ENCODE measurements at regions not wholly inside any gene's neighbourhood (a gene's known extent, or its start where the extent isn't known, plus 50 kb on each side); places are given as distances from the start of the nearest gene placed in this dataset.
"Not testable (repeated sequence)": the region's sequence is repeated elsewhere in the genome, so short reads cannot be mapped to it uniquely, and the experiment has no call there.

DNA sequence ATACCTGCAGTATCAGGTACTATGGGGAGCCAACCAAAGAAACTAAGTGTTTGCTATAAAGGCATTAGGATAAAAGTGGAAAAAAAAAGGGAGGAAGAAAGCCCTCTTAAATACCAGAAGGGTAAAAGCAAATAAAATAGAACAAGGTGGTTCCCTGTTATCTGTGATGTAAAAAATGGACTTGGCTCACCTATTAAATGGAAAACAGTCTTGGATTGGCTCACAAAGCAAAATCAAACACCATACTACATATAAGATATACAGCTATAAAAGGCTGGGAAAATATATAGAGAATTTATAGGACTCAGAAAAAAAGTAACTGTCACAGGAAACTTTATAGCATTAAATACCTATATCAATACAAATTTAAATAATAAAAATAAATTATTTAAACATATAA is 73.5 kb upstream of the FBXO28 start:
- TF ChIP-seq, protein P1, sequence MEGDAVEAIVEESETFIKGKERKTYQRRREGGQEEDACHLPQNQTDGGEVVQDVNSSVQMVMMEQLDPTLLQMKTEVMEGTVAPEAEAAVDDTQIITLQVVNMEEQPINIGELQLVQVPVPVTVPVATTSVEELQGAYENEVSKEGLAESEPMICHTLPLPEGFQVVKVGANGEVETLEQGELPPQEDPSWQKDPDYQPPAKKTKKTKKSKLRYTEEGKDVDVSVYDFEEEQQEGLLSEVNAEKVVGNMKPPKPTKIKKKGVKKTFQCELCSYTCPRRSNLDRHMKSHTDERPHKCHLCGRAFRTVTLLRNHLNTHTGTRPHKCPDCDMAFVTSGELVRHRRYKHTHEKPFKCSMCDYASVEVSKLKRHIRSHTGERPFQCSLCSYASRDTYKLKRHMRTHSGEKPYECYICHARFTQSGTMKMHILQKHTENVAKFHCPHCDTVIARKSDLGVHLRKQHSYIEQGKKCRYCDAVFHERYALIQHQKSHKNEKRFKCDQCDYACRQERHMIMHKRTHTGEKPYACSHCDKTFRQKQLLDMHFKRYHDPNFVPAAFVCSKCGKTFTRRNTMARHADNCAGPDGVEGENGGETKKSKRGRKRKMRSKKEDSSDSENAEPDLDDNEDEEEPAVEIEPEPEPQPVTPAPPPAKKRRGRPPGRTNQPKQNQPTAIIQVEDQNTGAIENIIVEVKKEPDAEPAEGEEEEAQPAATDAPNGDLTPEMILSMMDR (IDR thresholded peaks at IDR 0.05), result not testable (repeated sequence)
- TF ChIP-seq ZFX (IDR thresholded peaks at IDR 0.05; ENCODE audit: borderline replicate concordance), result not testable (repeated sequence)
